ENCODE measurements at regions not wholly inside any gene's neighbourhood (a gene's known extent, or its start where the extent isn't known, plus 50 kb on each side); places are given as distances from the start of the nearest gene placed in this dataset.

- no peak overlapping the region for H3K4me3 ChIP-seq (ENCODE audit: control insufficient read depth, low read depth, low read length)
- TF ChIP-seq, protein P1, sequence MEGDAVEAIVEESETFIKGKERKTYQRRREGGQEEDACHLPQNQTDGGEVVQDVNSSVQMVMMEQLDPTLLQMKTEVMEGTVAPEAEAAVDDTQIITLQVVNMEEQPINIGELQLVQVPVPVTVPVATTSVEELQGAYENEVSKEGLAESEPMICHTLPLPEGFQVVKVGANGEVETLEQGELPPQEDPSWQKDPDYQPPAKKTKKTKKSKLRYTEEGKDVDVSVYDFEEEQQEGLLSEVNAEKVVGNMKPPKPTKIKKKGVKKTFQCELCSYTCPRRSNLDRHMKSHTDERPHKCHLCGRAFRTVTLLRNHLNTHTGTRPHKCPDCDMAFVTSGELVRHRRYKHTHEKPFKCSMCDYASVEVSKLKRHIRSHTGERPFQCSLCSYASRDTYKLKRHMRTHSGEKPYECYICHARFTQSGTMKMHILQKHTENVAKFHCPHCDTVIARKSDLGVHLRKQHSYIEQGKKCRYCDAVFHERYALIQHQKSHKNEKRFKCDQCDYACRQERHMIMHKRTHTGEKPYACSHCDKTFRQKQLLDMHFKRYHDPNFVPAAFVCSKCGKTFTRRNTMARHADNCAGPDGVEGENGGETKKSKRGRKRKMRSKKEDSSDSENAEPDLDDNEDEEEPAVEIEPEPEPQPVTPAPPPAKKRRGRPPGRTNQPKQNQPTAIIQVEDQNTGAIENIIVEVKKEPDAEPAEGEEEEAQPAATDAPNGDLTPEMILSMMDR (conservative IDR thresholded peaks at IDR 0.05; ENCODE audit: control insufficient read depth, insufficient read depth, low read depth, low read length), result no peak
- no peak for DNase-seq (ENCODE audit: low read depth)
These were observed 381.6 kb downstream of the NYAP2 start for GRCh38 chr2:225781145-225781544.

GRCh38 chr2:225779829-225780228 lies 380.3 kb downstream of the NYAP2 start:
- TF ChIP-seq, protein P1 (conservative IDR thresholded peaks at IDR 0.05; ENCODE audit: control insufficient read depth, insufficient read depth, low read depth, low read length), result no peak
- peak; percentile 61 for DNase-seq (ENCODE audit: low read depth)
- no peak overlapping the region for H3K4me3 ChIP-seq (ENCODE audit: control insufficient read depth, low read depth, low read length)

DNA sequence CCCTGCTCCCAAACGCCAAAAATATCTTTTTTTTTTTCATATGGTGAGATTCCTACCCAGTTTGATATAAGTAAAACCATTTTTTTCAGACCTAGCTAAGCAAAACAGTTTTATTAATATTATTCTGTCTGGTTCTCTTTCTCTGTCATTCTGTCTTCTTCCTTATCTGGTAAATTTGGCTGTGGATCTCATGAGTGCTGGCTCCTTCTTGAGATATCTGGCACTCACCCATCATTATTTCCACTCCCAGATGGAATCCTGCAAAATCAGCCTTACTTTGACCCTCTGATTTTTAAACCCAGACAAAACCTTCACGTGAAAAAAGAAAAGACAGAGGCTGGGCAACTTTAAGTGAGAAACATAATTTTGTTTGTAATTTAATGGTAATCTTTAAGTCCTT lies 373.6 kb downstream of the NYAP2 start:
- TF ChIP-seq, protein P1 (conservative IDR thresholded peaks at IDR 0.05; ENCODE audit: control insufficient read depth, insufficient read depth, low read depth, low read length), result no peak

DNA sequence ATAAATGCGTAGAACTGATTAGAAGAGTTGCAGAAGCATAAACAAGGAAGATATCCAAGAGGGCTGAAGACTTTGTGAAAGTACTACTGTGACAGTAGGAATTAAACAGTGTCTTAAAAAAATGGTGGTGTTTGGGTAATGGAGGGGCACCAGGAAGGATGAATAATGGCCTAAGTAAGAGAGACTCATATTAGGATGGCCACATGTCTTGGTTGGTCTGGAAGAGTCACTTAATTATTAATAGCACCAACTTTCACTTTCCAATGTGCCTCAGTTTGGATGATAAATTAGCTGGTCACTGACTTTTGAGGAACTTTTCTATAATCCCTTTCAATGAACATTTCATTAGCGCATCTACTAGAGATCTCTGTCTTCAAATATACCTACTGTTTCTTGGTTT lies 372.2 kb downstream of the NYAP2 start:
- no peak overlapping the region for H3K4me3 ChIP-seq (ENCODE audit: control insufficient read depth, low read depth, low read length)
- TF ChIP-seq, protein P1 (conservative IDR thresholded peaks at IDR 0.05; ENCODE audit: control insufficient read depth, insufficient read depth, low read depth, low read length), result no peak
- DNase-seq (ENCODE audit: low read depth), result no peak

More for the DNA sequence above, 373.6 kb downstream of the NYAP2 start:
- no peak for DNase-seq (ENCODE audit: low read depth)
- H3K4me3 ChIP-seq (ENCODE audit: control insufficient read depth, low read depth, low read length), result no peak overlapping the region

- DNase-seq (ENCODE audit: low read depth), result no peak
- no peak overlapping the region for H3K4me3 ChIP-seq (ENCODE audit: control insufficient read depth, low read depth, low read length)
- TF ChIP-seq, protein P1 (conservative IDR thresholded peaks at IDR 0.05; ENCODE audit: control insufficient read depth, insufficient read depth, low read depth, low read length), result no peak
These were observed 369.2 kb downstream of the NYAP2 start for GRCh38 chr2:225768741-225769140.

DNA sequence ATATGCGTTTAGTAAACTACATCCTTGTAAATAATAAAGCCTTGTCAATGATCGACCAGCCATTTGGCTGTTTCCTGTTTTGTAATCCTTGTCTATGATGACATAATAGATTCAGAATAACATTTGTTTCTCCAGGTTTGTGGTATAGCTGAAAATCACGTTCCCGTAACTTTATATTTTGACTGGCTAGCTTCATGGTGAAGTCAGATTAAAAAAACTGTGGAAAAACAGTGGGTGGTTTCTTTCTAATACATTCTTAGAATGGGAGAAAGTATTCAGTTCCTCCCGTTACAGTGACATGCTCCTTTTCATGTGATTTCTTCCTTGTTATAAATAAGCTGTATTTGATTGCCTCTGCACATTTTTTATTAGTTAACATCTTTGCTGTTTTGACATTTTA lies 366.9 kb downstream of the NYAP2 start:
- DNase-seq (ENCODE audit: low read depth), result peak; percentile 26
- TF ChIP-seq, protein P1 (conservative IDR thresholded peaks at IDR 0.05; ENCODE audit: control insufficient read depth, insufficient read depth, low read depth, low read length), result no peak
- H3K4me3 ChIP-seq (ENCODE audit: control insufficient read depth, low read depth, low read length), result no peak overlapping the region

DNA sequence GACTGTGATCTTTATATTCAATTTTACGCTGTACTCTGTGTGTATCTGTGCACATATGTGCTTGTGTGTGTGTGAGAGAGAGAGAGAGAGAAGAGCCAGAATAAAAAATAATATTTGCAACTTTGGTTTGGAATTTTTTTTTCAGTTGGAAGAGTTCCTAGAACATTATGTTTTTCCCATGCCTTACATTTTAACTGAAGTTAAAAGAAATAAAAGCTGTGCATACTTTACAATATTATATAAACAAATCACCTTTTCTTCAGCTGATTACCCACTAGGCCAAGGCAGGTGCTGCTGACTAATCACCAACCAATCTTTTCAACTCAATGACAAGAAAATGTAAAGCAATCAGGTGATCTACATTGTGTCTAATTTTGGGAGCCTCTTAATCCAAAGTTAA lies 366.3 kb downstream of the NYAP2 start:
- DNase-seq (ENCODE audit: low read depth), result no peak
- TF ChIP-seq, protein P1 (conservative IDR thresholded peaks at IDR 0.05; ENCODE audit: control insufficient read depth, insufficient read depth, low read depth, low read length), result no peak
- no peak overlapping the region for H3K4me3 ChIP-seq (ENCODE audit: control insufficient read depth, low read depth, low read length)
